ENCODE measurements at regions not wholly inside any gene's neighbourhood (a gene's known extent, or its start where the extent isn't known, plus 50 kb on each side); places are given as distances from the start of the nearest gene placed in this dataset.

DNA sequence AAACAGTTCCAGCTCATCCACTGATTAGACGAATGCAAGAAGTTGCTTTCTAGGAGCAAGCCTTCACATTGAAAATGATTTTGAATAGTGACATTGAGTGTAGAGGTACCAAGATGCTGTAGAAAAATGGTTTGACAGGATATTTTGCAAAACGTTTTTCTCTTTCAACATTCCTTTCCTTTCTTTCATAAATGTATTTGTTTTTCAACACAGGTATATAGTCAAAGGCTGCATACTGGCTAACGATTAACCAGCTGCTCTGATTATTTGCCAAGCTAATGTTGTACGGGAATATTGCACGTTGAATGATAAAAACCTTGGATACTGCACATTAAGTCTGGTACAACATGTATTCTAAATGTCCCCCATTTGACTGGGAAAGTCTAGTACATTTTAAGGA is 78.8 kb upstream of the TENT5A start:
- TF ChIP-seq POLR2A (IDR thresholded peaks at IDR 0.05), result no peak
- TF ChIP-seq, protein P1, sequence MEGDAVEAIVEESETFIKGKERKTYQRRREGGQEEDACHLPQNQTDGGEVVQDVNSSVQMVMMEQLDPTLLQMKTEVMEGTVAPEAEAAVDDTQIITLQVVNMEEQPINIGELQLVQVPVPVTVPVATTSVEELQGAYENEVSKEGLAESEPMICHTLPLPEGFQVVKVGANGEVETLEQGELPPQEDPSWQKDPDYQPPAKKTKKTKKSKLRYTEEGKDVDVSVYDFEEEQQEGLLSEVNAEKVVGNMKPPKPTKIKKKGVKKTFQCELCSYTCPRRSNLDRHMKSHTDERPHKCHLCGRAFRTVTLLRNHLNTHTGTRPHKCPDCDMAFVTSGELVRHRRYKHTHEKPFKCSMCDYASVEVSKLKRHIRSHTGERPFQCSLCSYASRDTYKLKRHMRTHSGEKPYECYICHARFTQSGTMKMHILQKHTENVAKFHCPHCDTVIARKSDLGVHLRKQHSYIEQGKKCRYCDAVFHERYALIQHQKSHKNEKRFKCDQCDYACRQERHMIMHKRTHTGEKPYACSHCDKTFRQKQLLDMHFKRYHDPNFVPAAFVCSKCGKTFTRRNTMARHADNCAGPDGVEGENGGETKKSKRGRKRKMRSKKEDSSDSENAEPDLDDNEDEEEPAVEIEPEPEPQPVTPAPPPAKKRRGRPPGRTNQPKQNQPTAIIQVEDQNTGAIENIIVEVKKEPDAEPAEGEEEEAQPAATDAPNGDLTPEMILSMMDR (IDR thresholded peaks at IDR 0.05), result no peak
- Histone ChIP-seq H3K36me3 (no peaks in the 10 kb centered on the region), H3K9me3 (no peaks in the 10 kb centered on the region), H3K4me1 (no peaks in the 10 kb centered on the region), H3K27ac (no peak overlapping the region), H3K27me3 (no peaks in the 10 kb centered on the region), H3K4me3 (no peak overlapping the region)
- intact Hi-C loops (cut with DNase I; ENCODE audit: low total_unique reads), result no loop called here
- DNase-seq, result no peak

DNA sequence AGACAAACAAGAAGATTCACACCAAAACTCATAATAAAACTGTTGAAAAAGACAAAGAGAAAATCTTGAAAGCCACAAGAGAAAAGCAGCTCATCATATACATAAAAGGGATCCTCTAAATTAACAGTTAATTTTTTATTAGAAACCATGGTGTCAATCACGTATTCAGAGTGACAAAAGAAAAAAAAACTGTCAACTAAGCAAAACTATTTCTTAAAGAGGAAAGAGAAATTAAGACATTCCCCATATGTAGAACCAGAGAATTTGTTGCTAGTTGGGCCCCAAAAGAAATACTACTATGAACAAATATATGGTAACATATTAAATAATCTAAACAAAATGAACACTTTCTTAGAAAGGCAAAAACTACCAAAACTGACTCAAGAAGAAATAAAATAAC is 74.3 kb upstream of the TENT5A start:
- Histone ChIP-seq H3K9me3 (no peaks in the 10 kb centered on the region), H3K36me3 (no peaks in the 10 kb centered on the region), H3K27ac (no peak overlapping the region), H3K4me1 (no peaks in the 10 kb centered on the region), H3K27me3 (no peaks in the 10 kb centered on the region), H3K4me3 (no peak overlapping the region)
- TF ChIP-seq, protein P1 (IDR thresholded peaks at IDR 0.05), result no peak
- TF ChIP-seq POLR2A (IDR thresholded peaks at IDR 0.05), result no peak
- DNase-seq, result no peak
- intact Hi-C loops (cut with DNase I; ENCODE audit: low total_unique reads), result no loop called here

DNA sequence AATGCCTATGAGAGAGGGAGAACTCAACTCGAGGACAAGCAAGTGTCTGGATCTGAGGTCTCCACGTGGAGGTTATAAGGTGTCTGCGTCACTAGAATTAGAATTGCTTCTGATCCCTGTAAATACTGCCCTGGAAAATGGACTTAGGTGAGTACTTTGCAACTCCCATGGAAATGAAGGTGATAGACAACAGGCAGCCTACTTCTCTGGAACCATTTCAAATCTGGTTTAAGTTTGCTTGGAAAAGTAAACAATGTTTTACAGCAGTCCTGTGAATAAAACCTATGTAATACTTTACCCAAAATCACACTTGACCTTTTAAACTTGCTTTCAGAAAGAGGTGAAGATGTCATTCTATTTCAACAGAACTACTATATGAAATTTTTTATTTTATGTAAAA is 70.1 kb upstream of the TENT5A start:
- intact Hi-C loops (cut with DNase I; ENCODE audit: low total_unique reads), result no loop called here
- no peak for DNase-seq
- Histone ChIP-seq H3K27ac (no peak overlapping the region), H3K27me3 (no peaks in the 10 kb centered on the region), H3K4me3 (no peak overlapping the region), H3K4me1 (no peaks in the 10 kb centered on the region), H3K36me3 (no peaks in the 10 kb centered on the region), H3K9me3 (no peaks in the 10 kb centered on the region)
- TF ChIP-seq, protein P1 (IDR thresholded peaks at IDR 0.05), result no peak
- no peak for TF ChIP-seq POLR2A (IDR thresholded peaks at IDR 0.05)

DNA sequence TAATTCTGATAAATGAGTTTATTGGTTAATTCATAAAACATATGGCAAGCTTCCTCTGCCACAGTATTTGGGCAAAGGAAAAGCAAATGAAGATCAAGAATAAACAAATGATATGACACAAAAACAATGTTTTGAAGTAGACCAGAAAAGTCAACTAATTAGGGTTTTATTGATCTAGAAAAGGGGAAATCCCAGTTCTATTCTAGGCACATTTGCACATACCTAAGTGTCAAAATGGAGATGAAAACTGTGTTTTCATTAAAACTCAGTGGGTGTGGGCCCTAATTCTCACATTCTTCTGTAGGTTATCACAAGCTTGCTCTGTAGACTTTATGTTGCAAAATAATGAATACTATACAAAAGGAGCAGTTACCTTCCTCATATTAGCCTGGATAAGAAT is 69.0 kb upstream of the TENT5A start:
- no peaks in the 10 kb centered on the region for H3K36me3 ChIP-seq
- no peak for DNase-seq
- no peak overlapping the region for H3K4me3 ChIP-seq
- intact Hi-C loops (cut with DNase I; ENCODE audit: low total_unique reads), result no loop called here
- H3K27ac ChIP-seq, result no peak overlapping the region
- no peaks in the 10 kb centered on the region for H3K9me3 ChIP-seq
- no peaks in the 10 kb centered on the region for H3K4me1 ChIP-seq
- no peaks in the 10 kb centered on the region for H3K27me3 ChIP-seq
- TF ChIP-seq, protein P1 (IDR thresholded peaks at IDR 0.05), result no peak
- no peak for TF ChIP-seq POLR2A (IDR thresholded peaks at IDR 0.05)

DNA sequence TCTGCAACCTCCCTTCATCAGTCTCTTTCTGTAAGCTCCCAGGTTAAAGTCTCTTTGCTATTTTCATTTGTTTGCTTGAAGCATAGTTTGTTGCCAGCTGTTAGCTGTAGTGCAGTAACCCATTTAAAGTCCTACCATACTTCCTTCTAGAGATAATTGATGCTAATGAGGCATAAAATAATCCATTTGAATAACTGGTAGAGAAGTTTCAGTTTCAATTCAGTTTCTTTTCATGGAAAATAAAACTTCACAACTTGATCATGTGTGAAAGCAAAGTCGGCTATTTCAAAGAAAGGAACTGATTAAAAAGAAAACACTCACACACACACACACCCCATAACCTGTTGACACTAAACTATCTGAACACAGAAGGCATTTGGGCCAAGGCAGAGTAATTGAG is 68.5 kb upstream of the TENT5A start:
- no peak for TF ChIP-seq POLR2A (IDR thresholded peaks at IDR 0.05)
- TF ChIP-seq, protein P1 (IDR thresholded peaks at IDR 0.05), result no peak
- Histone ChIP-seq H3K4me1 (no peaks in the 10 kb centered on the region), H3K36me3 (no peaks in the 10 kb centered on the region), H3K4me3 (no peak overlapping the region), H3K27me3 (no peaks in the 10 kb centered on the region), H3K27ac (no peak overlapping the region), H3K9me3 (no peaks in the 10 kb centered on the region)
- no peak for DNase-seq
- intact Hi-C loops (cut with DNase I; ENCODE audit: low total_unique reads), result no loop called here
